ENCODE measurements at regions not wholly inside any gene's neighbourhood (a gene's known extent, or its start where the extent isn't known, plus 50 kb on each side); places are given as distances from the start of the nearest gene placed in this dataset.

DNA sequence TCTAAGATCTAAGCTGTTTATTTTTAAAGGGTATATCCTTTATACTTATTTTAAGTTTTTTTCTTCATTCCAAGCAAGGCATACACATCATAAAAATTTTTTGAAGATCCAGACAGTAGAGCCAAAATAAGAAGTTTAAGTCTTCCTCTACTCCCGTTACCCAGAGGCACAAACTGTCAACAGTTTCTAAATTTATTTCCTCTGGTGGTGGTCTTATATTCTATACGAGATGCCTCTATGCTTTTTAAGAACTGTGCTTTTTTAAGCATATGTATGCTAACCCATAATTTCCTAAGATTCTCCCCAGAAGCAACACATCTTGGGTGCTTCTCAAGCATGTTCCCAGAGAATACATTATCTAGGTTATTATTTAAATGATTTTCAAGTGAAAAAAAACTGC lies 383.6 kb downstream of the COG6 start:
- SMC1A ChIA-PET (ENCODE audit: uncharacterized antibody, unreplicated experiment), result interaction anchor here (0.9 kb wide), 1 partner anchor 10 kb away, joined by 3 read pairs; no protein-coding TSS in a partner anchor
- H3K79me2 ChIP-seq (ENCODE audit: control insufficient read depth, insufficient read depth, low read length), result no peaks in the 10 kb centered on the region
- no peaks in the 10 kb centered on the region; the same call in 2 of the 3 replicates for H3K9me3 ChIP-seq (replicated peaks; ENCODE audit: control insufficient read depth, insufficient read depth, low read length)
- no peak overlapping the region for H2AFZ ChIP-seq (ENCODE audit: control insufficient read depth, low read depth, low read length)
- H3K27ac ChIP-seq (ENCODE audit: control insufficient read depth, insufficient read depth), result no peak overlapping the region
- H3K4me3 ChIP-seq, result no peak overlapping the region
- no TSS peak for BruUV-seq (replicated peaks)
- intact Hi-C loops (cut with micrococcal nuclease; ENCODE audit: unreplicated experiment), result no loop called here
- no peak overlapping the region for H3K4me2 ChIP-seq (ENCODE audit: control insufficient read depth, insufficient read depth)
- no peak for DNase-seq (ENCODE audit: low read depth, low spot score)
- 90% methylated on average over 2 of the region's 2 CpGs for WGBS (ENCODE audit: insufficient coverage, insufficient replicate concordance, low lambda C conversion rate, missing lambda C conversion rate)
- H3K4me1 ChIP-seq (ENCODE audit: control insufficient read depth, insufficient read depth, low read length), result no peaks in the 10 kb centered on the region
- CTCF ChIA-PET, result interaction anchor here (1.3 kb wide), 1 partner anchor 14 kb away, joined by 3 read pairs; no protein-coding TSS in a partner anchor
- no peaks in the 10 kb centered on the region for H3K36me3 ChIP-seq (ENCODE audit: control insufficient read depth in 2 of 2, insufficient read depth in 2 of 2, low read length in 1 of 2)
- RAD21 ChIA-PET (ENCODE audit: unreplicated experiment), result no interaction called here
- POLR2A ChIA-PET, result no interaction called here
- H4K20me1 ChIP-seq (ENCODE audit: control insufficient read depth, insufficient read depth), result no peaks in the 10 kb centered on the region
- ATAC-seq, result no peak
- H3K27me3 ChIP-seq (replicated peaks in 1 of 2; ENCODE audit: control insufficient read depth in 2 of 2, insufficient read depth in 2 of 2, low read length in 1 of 2), result peaks cover 0 to under 1% of the 10 kb centered on the region in 2 experiments; a peak in 1 of 4 replicates
- no peak for FAIRE-seq
- TF ChIP-seq RAD51 (IDR thresholded peaks at IDR 0.05), result no peak
- TF ChIP-seq ZNF274 (IDR thresholded peaks at IDR 0.05; ENCODE audit: insufficient read depth, insufficient read length), result no peak
- TF ChIP-seq KLF5 (IDR thresholded peaks at IDR 0.05; ENCODE audit: partially characterized antibody), result no peak
- TF ChIP-seq BCL11A (IDR thresholded peaks at IDR 0.05; ENCODE audit: low read depth, low read length), result no peak
- TF ChIP-seq MYB (IDR thresholded peaks at IDR 0.05; ENCODE audit: borderline replicate concordance, low read depth, low read length), result no peak
- TF ChIP-seq RAD21 (IDR thresholded peaks at IDR 0.05; ENCODE audit: insufficient read depth, low read depth, low read length), result no peak
- no peak for TF ChIP-seq ZSCAN29 (IDR thresholded peaks at IDR 0.05)
- no peak for TF ChIP-seq KAT2A (conservative IDR thresholded peaks at IDR 0.05; ENCODE audit: control insufficient read depth, low read depth, low read length)
- TF ChIP-seq, protein P1, sequence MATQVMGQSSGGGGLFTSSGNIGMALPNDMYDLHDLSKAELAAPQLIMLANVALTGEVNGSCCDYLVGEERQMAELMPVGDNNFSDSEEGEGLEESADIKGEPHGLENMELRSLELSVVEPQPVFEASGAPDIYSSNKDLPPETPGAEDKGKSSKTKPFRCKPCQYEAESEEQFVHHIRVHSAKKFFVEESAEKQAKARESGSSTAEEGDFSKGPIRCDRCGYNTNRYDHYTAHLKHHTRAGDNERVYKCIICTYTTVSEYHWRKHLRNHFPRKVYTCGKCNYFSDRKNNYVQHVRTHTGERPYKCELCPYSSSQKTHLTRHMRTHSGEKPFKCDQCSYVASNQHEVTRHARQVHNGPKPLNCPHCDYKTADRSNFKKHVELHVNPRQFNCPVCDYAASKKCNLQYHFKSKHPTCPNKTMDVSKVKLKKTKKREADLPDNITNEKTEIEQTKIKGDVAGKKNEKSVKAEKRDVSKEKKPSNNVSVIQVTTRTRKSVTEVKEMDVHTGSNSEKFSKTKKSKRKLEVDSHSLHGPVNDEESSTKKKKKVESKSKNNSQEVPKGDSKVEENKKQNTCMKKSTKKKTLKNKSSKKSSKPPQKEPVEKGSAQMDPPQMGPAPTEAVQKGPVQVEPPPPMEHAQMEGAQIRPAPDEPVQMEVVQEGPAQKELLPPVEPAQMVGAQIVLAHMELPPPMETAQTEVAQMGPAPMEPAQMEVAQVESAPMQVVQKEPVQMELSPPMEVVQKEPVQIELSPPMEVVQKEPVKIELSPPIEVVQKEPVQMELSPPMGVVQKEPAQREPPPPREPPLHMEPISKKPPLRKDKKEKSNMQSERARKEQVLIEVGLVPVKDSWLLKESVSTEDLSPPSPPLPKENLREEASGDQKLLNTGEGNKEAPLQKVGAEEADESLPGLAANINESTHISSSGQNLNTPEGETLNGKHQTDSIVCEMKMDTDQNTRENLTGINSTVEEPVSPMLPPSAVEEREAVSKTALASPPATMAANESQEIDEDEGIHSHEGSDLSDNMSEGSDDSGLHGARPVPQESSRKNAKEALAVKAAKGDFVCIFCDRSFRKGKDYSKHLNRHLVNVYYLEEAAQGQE (IDR thresholded peaks at IDR 0.05; ENCODE audit: low read depth, low read length), result no peak
- TF ChIP-seq SMARCA5 (IDR thresholded peaks at IDR 0.05), result no peak
- TF ChIP-seq FOS (IDR thresholded peaks at IDR 0.05; ENCODE audit: borderline replicate concordance, extremely low read depth, insufficient read length), result no peak
- TF ChIP-seq HDGF (IDR thresholded peaks at IDR 0.05), result no peak
- in situ Hi-C loops (cut with MboI), result no loop called here
- no peak overlapping the region for H3K9ac ChIP-seq (ENCODE audit: control insufficient read depth, insufficient read depth, low read length)
